ENCODE measurements at regions not wholly inside any gene's neighbourhood (a gene's known extent, or its start where the extent isn't known, plus 50 kb on each side); places are given as distances from the start of the nearest gene placed in this dataset.

DNA sequence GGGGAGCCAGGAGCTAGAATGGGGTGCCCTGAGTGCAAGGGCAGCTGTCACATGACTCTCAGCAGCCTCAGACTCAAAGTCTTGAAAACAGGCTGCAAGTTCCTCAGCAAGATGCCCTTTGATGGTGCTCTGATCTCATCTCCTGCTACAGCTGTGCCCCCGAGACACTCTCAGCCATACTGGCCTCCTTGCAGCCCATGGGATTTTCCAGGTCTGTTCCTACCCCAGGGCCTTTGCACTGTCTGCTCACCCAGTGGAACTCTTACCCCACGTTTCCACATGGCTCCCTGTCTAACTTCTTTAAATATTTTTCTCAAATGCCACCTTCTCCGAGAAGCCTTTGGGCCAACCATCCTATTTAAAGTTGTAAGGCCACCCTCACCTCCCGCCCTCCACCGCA lies 146.9 kb downstream of the C16orf95 start:
- no peak for DNase-seq

DNA sequence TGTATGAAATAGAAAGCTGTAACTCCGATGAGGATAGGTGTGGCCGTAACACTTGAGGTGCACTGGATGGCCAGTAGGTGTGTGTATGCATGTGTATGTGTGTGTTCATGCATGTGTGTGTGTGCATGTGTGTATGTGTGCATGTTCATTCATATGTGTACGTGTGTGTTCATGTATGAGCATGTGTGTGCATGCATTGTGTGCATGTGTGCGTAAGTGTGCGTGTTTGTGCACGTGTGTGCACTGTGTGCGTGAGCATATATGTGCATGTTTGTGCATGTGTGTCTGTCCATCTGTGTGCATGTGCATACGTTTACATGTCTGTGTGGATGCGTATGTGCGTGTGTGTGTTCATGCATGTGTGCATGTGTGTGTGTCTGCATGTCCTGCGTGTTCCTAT lies 145.5 kb downstream of the C16orf95 start:
- no peak for DNase-seq

DNA sequence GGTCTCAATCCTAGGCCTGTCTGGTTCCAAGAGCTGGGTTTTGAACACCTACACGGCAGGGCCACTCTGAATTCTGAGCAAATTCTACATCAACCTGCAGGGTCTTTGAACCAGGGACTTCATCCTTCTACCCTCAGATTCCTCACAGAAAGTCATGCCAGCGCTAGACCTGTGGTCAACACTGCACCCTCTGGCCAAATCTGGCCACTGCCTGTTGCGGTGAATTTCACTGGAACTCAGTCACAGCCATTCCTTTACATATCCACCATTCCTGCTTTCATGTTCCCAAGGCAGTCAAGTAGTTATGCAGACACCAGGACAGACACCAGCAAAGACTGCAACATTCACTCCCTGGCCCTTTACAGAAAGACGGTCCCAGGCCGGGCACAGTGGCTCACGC lies 144.6 kb downstream of the C16orf95 start:
- no peak for DNase-seq

DNA sequence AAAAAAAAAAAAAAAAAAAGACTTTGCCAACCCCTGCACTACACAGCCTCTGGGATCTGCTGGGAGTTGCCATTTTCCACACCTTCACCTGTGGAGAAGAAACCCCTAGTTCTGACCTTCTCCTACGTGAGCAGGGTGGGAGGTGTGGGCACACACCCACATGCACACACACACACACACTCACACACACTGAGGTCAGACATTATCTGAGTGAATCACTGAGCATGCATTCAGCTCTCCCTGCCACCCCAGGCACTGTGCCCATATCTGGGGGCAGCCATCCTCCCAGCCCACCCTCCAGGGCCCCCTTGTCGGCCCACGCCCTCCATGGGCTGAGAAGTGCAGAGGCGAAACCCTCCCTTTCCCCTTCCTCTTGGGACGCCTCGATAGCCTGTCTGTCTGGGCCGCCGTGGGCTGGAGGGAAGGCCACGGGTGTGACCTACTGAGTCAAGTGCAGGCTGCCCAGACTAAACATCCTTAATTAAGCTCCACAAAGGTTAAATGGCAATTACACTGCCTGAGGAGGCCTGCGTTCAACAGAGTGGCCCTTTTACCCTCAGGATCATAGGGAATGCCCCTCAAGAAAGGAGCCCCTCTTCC lies 143.8 kb downstream of the C16orf95 start:
- no peak for DNase-seq

DNA sequence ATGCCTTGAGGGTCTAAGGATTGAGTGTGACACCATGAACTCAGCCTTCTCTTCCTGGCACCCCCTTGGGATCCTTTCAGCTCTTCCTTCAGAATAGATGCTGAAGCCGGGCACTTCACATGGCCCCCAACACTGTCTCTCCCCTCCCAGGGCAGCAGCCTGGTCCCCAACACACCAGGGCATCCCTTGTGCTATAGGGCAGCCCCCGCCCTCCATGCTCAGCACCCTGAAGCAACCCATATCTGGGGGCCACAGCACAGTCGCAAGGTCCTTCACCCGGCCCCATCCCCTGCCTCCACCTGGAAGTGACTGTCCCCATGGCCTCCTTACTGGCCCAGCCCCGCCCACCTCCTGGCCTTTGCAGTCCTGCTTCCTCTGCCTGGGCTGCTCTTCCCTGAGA lies 143.1 kb downstream of the C16orf95 start:
- no peak for DNase-seq

DNA sequence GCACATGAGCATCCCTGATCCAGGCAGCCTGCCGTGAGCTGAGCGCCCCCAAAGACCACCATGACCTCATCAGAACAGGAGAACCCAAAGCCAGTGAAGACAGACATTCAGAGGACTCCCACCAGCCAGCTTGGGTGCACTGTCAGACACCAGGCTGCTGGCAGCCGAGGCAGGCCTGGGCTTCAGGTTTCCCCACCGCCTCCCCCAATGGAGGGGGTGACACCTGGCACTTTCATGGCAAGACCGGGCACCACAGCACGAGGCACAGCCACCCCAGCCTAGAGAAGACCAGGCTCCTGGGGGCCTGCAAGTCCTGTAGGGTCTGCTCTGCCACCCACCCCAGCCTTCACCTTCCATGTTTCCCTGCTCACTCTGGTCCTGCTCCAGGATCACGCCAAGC lies 140.5 kb downstream of the C16orf95 start:
- DNase-seq, result no peak

DNA sequence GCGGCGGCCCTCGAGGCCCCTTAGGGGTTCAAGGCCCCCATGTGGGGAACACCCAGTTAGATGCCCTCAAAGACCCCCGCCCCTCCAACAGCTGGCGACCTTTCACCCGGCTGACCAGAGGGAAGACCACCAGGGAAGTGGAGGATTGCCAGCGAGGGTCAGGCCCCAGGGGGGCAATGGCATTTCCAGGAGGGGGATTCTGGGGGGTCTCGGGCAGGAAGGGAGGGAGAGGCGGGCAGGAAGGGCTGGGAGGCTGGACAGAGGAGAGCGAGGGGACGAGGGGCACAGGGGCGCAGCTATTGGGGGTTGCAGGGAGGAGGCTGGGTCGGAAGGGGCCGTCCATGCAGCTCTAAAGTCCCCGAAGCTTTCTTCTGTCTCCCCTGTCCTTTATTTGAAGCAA lies 139.5 kb downstream of the C16orf95 start:
- no peak for DNase-seq

DNA sequence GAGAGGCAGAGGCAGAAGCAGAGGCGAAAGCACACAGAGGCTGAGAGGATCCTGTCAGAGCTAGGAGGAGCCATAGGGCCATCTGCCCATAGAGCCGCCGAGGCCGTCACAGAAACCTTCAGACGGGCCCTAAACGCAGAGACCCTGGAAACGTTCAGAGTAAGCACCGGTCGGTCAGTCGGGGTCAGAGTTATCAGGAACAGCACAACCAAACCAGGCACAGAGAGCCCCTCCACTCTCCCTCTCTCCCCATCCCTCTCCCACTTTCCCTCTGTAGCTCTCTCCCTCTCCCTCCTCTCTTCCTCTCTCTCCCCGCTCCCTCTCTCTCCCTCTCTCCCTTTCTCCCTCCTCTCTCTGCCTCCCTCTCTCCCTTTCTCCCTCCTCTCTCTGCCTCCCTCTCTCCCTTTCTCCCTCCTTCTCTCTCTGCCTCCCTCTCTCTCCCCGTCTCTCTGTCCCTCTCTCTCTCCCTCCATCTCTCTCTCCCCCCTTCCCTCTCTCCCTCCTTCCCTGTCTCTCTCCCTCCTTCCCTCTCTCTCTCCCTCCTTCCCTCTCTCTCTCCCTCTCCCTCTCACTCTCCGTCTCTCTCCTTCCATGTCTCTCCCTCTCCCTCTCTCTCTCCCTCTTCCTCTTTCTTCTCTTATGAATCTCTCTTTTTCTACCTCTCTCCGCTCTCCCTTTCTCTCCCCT lies 138.9 kb downstream of the C16orf95 start:
- no peak for DNase-seq

DNA sequence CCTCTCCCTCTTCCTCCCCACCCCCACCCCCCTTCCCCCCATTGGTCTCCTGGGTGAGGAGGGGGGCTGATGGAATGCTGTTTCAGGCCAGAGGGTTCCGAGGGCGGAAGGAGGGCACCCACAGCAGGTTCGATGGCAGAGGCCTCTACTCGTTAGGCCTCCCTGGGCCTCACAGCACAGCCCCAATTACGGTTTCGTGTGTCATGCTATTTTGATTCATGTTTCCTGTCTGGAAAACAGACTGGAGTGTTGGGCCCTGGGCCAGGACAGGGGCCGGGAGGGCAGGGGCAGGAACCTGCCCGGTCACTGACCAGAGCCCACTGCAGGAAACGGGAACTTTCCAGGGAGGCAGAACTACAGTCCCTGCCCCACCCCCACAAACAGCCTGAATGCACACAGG lies 138.2 kb downstream of the C16orf95 start:
- DNase-seq, result no peak

DNA sequence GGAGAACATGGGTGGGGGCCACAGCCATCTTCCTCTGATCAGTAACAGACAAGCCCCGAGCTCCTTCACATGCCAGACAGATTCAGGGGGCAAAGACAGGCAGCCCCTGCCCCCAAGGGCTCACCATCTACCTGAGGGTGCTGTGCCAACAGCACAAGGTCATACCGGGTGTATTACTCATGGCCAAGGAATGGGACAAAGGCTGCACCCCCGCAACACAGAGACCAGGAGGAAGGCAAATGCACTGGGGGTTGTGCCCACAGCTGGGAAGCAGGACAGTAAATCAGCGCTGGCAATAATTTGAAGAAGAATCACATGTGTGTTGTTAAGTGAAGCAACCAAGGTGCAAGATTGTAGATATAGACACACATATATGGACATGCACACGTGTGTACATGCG lies 137.1 kb downstream of the C16orf95 start:
- no peak for DNase-seq

DNA sequence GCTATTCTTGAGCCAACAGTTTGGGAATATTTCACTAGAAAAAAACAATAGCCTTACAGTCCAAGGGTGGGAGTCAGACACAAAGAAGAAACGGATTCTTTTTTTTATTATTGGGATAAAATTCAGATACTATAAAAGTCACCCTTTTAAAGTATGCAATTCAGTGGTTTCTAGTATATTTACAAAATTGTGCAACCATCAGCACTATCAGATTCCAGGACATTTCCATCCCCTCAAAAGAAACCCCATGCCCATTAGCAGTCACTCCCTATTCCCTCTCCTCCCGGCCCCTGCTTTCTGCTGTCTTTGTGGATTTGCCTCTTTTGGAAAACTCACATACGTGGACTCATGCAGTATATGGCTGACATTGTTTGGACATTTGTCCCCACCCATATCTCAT lies 134.4 kb downstream of the C16orf95 start:
- no peak for DNase-seq

DNA sequence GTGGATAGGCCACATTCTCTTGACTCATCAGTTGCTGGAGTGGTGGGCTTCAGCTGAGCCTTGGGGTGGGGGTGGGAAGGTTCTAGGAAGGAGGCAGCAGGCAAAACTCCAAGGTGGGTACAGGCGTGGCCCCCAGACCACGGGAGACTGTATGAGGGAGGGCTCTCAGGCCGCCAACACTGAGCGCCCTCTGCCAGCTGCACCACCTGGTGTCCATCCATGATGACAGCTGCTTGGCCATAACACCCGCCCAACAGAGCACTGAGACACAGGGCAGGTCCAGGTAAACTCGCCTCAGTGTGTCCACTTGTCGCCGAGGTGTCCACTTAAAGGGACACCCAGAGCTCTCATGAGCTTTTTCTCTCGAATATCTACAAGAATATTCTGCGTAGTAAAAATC lies 133.5 kb downstream of the C16orf95 start:
- DNase-seq, result no peak

DNA sequence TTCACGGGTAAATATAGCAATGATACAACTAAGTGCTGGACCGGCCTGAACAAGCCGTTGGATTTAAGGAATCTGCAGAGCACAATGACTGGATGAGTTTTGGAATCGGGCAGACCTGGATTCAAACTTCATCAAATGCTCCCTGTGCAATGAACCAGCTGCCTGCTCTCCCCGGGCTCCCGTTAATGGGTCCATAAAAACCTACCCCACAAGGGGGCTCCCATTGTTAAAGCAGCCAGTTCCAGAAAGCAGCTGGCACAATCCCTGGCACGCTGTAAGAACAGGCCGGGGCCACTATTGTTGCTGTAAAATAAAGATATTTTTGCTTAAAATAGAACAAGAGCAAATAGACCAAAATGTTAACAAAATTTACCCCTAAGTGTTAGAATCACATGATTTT lies 131.9 kb downstream of the C16orf95 start:
- DNase-seq, result no peak

DNA sequence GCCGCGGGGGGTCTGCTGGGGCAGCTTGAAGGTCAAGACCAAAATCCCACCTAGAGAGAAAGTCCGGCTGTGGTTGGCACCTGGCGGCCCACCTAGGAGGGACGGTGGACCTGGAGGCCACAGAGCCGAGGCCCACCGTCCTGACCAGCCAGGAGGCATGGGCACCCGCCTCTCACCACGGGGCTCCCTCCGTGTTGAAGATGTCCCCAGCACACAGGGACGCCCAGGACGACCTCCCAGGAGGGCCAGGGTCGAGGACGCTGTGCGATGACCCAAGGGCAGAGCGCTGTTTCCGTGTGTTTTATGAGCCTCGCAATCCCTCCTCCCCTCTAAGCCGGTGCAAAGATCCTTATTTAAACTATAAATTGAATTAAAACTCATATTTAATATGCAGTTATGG lies 131.2 kb downstream of the C16orf95 start:
- no peak for DNase-seq

DNA sequence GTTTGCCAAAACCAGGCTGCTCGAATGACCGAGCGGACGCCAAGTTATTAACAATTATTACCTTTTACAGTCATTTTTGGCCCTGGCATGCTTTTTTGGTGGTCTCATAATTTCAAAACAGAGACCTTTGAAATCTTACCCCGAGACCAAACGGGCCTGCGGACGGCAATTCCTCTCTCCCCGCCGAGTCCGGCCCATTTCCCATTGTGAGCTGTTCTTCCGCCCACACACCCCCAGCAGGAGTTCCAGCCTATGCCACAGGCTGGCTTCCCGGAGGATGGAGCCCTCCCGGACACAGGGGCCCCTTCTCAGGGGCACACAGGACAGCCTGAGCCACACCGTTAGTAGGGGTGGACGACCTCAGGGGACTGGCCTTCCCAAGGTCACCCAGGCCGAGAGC lies 130.7 kb downstream of the C16orf95 start:
- no peak for DNase-seq

DNA sequence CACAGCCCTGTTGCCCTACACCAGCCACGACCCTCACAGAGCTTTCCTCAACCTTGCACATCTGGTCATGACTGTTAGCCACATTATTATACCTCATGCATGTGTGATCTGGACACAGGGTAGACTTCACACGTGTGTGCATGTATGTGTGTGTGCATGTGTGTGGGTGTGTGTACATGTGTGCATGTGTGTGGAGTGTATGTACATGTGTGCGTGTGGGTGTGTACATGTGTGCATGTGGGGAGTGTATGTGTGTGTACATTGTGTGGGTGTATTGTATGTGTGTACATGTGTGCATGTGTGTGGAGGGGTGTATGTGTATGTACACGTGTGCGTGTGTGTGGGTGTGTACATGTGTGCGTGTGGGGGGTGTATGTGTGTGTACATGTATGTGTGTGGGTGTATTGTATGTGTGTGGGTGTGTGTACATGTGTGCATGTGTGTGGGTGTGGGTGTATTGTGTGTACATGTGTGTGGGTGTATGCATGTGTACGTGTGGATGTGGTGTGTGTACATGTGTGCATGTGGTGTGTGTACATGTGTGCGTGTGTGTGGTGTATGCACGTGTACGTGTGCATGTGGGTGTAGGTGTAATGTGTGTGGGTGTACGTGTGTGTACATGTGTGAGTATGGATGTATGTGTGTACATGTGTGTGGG lies 130.2 kb downstream of the C16orf95 start:
- no peak for DNase-seq

DNA sequence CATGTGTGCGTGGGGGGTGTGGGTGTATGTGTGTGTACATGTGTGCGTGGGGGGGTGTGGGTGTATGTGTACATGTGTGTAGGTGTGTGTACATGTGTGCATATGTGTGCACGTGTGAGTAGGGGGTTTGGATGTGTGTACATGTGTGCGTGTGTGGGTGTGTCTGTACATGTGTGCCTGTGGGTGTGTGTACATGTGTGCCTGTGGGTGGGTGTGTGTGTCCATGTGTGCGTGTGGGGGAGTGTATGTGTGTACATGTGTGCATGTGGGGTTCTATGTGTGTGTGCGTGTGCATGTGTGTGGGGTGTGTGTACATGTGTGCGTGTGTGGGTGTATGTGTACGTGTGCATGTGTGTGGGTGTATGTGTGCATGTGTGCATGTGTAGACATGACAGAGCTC lies 129.1 kb downstream of the C16orf95 start:
- no peak for DNase-seq

DNA sequence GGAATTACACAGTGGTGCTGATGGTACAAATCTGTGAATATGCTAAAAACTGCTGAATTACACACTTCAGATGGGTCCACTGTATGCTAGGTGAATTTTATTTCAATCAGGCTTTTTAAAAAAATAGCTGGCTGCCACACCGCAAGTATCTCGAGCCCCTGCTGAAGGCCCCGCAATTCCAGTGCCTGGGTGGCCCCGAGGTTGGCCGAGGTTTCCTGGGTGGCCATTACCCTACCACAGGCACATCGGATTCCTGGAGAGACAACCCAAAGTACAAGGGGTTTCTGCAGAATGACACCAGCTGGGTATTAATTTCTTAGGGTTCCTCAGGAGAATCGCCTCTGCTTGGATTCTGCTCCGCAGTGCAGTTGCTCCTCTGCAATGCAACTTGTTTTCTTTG lies 127.8 kb downstream of the C16orf95 start:
- no peak for DNase-seq

DNA sequence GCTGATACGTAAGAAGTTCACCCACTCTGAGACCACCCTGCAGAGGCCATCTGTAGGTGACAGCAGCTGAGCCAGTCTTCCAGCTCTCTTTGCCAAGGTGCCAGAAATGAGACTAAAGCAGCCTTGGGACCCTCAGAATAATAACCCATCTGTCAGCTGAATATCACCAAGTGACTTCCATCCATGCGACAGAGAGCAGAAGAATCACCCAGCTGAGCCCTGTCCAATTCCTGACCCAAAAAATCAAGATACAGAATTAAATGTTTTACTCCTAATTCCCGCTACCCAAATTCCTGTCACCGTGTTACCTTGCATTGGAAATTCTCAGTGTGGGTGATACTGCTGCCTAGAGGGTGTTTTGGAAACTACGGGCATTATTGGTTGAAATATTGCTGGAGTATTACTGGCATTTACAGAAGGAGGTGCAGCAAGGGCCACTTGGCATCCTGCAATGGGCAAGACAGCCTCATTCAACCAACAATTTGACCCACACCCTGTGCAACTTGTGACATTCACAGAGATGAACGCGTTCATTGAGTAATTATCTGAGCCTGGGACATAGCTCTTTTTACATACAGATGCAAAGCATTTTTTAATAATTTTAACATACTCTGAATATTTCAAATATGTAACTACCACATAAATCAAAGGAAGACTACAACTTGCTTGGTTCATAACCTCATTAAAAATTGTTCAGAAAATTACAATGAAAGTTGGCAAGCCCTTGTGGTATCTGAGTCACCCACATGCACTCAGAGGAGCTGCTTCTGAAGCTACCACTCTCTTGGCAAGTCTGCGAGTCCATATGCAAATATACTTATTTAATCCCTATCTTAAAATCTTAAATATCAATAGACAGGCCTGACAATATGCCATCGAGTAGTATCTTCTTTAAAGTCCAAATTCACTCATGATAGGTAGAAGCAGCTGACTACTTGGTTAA lies 126.6 kb downstream of the C16orf95 start:
- DNase-seq, result no peak

DNA sequence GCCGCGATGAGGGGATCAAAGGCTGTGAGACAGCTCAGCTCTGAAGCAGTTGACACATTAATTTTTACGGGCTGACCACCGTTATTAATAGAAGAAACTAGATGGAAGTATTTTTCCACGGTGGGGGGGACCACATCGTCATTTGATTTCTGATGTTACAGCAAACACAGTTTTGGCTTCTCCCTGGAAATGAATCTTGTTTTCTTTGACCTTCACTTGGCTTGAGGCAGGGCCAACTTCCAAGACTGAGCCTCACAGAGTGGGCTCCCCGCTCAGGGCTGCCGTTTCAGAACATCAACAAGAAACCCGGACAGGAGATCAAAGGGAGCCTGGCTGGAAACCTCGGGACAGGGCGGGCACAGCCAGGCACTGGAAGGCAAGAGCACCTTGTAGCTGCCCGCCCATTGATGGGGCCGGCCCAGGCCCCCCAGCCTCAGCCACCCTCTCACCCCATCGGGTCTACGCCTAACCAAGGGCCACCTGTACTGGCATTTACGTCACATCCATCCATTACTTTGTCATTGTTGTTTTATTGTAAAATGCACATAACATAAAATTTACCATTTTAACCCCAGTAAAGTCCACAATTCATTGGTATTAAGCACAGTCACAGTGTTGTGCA lies 124.6 kb downstream of the C16orf95 start:
- DNase-seq, result no peak

DNA sequence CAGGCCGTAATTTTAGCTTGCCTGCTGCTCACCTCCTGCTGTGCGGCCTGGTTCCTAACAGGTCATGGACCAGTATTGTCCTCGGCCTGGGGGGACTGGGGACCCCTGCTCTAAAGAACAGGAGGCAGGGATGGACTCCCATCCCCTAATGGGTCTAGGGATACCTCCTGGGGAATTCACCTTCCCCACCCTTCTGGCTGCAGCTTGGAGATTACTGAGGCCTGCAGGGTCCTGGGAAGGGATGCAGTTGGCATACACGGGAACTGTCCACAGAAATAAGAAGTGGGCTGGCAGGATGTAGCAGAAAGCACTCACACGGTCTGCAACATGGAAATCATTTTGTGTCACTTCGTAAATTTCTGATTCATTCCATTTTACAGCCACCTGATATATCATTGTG lies 123.0 kb downstream of the C16orf95 start:
- DNase-seq, result no peak

DNA sequence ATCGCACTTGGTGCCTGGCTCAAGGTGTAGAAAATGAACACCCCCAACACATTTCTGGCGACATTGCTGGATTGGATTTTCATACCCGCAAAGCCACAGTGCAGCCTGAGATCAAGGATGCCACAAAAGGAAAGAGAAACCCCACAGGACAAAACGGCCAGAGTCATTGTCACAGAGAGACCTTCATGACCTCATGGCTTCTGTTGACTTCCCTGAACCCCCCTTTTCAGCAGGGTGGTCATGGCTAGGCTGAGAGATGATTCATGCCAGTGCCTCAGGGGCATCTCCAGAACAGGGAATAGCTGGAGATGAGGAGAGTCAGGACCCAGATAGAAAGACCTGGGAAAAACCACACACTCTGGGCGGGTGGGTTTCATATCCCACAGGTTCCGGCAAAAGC lies 122.0 kb downstream of the C16orf95 start:
- DNase-seq, result no peak

DNA sequence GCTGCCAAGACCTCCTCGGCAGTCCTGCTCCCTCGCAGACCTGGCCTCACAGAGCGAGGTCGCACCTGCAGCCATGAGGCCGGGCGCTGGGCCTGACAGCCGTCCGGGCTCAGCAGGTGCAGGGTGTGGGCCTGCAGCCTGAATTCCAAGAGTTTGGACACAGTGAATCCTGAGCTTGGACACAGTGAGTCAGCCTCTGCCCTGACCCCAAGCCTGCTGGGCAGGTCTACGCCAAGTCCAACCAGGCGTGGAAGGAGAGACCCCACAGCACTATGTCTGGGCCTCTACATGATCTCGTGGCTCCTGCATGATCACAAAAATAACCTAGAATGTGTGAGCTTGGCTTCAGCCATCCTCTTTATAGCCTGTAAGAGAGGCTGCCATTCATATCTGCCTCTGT lies 121.0 kb downstream of the C16orf95 start:
- DNase-seq, result no peak

Measured in suppressor macrophage treated with lipopolysaccharide for 4 hours (primary cell).